GM19238 (cell line): ENCODE measurements at regions not wholly inside any gene's neighbourhood (a gene's known extent, or its start where the extent isn't known, plus 50 kb on each side); places are given as distances from the start of the nearest gene placed in this dataset.

Experiments
- DNase-seq: peaks from one replicate; pipeline ENCODE4 v3.0.0; 2011; ENCODE audit warnings: low spot score; ENCODE audit not compliant: insufficient read length

DNA sequence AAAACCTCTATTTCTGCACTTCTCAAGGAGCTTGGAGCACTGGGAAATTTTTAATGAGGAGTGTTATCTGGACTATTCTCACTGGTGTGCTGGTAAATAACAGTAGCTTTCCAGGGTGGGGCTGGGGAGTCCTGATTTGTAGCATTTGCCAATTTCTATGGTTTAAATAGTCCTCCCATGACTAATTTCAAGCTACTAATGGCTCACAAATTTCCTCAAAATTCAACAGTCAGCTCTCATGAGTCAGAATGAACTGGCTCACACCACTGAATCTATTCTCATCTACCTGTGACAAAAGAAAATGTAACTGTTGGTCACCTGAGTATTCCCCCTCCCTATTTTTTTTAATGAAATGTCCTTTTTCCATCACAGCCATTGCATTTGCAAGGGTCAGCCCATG, 449.6 kb downstream of the KIF16B start:
- DNase-seq: no peak

DNA sequence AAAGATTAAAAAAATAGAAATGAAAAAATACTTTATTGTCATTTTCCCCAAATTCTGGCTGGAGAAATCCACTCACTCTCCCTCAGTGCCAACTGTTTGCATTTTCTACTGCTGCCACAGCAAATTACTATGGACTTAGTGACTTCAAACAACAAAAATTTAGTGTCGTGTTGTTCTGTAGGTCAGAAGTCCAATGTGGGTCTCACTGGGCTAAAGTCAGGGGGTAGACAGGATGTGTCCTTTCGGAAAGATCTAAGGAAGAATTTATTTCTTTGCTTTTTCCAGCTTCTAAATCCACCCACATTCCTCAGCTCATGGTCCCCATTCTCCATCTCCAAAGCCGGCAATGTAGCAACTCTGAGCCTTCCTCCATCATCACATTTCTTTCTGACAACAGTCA, 453.3 kb downstream of the KIF16B start:
- no peak for DNase-seq

DNA sequence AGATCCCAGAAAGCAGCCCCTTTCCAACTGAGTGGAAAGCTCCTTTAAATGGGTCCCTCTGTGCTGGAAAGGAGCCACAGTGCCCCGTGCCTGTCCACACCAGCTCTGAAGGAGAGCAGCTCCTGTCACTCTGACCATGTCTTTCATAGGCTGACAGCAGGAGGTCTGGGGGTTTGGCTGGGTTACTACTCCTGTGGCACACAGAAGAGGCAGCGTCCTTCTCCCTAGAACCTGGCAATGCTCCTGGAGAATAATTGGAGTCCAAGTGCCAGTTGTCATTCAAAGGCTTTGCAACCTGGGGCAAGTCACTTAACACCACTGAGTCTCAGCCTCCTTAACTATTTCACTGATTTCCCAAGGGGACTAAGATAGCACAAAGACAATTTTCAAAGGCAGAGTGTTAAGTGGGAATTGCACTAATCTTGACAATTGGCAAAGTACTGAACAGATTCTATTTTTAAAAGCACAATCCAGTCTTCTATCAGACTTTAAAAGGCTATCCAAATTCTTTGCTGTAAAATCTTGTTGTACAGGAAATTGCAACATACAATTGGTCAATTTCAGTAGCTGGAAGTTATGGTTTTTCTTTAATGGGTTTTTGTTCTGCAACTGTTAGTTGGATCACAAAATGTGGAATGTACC, 457.2 kb downstream of the KIF16B start:
- no peak for DNase-seq

DNA sequence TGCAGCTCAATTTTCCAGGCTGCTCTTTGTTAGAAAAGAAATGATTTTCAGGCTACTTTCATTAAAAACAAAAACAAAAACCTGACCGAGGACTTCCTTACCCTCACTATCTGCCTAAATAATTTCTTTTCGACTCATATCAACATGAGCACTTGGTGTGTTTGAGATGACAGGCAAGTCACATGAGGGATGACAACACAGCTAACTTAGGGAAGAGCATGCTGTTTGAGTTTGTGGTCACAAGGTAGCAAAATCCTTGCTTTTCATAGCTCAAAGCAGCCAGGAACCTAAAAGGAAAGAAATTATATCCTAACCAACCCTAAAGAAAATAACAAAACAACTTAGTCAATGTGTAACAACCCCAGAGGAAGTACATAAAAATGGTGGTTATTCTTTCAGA, 459.5 kb downstream of the KIF16B start:
- no peak for DNase-seq

DNA sequence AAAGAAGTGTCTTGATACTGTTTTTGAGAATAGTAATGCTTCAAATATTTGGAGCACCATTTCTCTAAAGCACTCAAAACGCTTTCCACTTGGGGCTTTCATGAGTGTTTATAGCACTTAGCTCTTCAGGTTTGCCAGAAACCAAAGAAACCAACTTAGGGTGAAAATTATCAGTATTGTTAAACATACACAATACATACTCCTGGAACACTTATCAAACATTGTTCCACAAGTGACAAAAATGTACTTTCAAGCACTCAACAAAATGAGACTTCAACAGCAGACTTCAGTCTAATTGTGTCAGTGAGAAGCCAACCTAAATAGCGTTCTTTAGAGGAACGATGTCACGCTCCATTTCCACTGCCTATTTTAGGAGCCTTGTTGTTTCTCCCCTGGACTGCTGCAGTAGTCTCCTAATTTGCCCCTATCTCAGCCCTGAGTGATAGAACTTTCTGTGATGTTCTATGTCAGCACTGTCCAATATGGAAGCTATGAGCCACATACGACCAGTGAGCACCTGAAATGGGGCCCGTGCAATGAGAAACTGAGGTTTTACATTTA, 461.3 kb downstream of the KIF16B start:
- DNase-seq: no peak

DNA sequence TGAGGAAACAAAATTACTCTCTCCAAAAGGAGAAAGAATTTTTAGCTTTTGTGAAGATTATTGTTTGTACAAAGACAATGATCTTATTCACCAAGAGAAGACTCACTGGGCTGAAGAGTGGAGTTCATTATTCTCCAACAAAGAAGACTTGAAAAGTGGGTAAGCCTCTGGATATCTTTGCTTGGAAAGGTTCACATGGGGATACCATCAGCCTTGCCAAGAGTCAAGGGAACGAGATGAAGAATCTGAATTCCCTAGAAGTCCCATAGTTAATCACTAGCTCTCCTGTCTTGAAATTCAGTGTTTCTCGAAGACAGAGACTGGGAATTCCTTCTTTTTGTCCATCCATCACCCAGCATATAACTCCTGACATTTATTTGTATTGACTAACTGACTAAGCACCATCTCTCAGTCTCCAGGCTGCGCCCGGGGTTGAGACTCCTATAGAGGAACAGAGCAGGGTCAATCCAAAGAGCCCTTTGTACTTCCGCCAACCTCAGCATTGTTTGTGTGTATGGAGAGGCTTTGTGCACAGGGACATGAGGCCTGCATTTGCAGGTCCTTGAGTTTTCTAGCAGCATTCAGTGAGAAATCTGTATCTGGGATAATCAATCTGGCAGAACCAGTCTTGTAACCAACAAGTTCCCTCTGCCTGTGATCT, 461.9 kb downstream of the KIF16B start:
- DNase-seq: no peak

DNA sequence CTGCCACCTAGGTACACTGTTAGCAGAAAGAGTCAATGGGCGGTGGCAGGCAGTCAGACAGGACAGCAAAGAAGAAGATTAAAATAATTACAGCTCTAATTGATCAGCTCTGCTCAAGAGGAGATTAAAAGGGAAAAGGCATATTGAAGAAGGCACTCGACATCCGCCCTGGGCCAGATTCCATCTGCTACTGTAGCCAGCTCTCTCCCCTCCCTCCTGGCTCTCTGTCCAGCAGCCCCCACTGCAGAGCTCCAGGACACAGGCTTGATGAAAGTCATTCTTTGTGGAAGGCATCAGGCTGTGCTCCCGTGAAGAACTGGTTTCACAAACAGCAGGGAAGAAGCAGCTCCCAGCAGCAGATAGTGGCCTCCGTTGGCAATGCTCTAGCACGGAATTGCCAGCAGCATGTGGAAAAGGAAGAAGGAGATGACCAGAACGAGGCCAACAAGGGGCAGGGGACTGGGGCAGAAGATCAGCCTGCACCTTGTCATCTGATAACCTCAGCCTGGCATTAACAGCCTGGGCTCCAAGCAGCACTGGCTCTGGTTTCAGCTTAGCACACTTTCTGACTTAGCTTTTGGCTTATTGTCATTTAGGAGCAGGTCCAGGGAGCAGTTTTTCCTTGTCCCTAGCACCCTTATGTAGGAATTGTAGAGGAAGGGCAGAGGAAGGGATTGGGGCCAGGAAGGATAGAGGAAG, 465.9 kb downstream of the KIF16B start:
- DNase-seq: no peak

DNA sequence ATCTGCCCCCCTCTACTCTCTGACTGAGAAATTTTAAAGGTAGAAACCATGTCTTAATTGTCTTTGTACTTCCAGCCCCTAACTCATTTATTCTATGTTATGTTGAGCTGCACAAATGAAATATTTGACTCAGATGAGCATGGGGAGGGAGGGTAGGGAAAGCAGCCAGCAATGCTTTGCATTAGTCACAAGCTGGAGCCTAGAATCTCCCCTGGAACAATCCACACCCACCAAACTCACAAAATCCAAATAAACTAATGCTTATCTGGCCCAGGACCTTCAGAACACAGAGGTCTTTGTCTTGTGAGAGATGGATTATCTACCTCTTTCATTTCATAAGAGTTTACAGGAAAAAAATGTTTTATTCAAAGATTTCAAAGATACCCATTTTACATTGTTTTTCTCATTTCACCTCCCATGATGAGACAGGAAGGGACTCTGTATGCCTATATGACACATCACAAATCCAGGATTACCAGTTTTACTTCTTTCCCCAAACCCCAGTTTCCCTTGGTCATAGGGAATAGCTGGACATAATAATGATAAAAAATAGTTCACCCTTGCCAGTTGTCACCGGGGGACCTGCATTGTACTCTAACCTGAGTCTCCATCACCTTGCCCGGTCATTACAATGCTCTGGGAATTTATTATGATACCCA, 466.9 kb downstream of the KIF16B start:
- no peak for DNase-seq

DNA sequence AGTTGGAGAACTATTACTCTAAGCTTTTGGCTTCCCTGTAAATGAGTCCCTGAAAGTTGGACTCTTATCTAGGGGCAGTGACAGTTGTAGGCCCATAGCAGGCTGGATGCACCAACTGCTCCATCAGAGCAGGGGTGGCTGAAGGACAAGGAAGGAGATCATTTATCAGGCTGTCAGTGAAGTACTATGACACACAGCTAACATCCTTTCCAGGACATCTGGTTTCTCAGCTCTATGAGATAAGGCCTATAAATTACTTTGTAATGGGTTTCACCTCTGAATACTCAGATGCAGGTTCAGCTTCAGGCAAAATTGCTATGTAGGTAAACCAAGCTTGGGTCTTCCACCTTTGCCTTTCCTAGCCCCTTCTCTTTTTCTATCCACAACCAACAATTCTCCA, 468.5 kb downstream of the KIF16B start:
- DNase-seq: no peak
